Esophagus (tissue), 2 donors: ENCODE measurements at regions not wholly inside any gene's neighbourhood (a gene's known extent, or its start where the extent isn't known, plus 50 kb on each side); places are given as distances from the start of the nearest gene placed in this dataset.

Source experiments
- H3K27ac ChIP-seq, 2 donors: one replicate each; pipeline ENCODE4 v1.5.1; 2013; ENCODE audit warnings: low read depth in 2 of 2, mild to moderate bottlenecking in 2 of 2, inconsistent platforms in 1 of 2, low read length in 1 of 2, moderate library complexity in 1 of 2
- H3K27me3 ChIP-seq, 2 donors: one replicate each; pipeline ENCODE4 v1.6.1; 2013; ENCODE audit warnings: low read length in 2 of 2, control low read depth in 1 of 2, mild to moderate bottlenecking in 1 of 2; ENCODE audit not compliant: insufficient read depth in 2 of 2, control insufficient read depth in 1 of 2
- H3K36me3 ChIP-seq, 2 donors: one replicate each; pipeline ENCODE4 v1.6.1; 2013; ENCODE audit warnings: low read length in 1 of 2; ENCODE audit not compliant: control insufficient read depth in 2 of 2, insufficient read depth in 2 of 2
- H3K4me1 ChIP-seq, 2 donors: one replicate each; pipeline ENCODE4 v1.6.1; 2013; ENCODE audit warnings: low read length in 1 of 2; ENCODE audit not compliant: control insufficient read depth in 2 of 2, insufficient read depth in 2 of 2
- H3K4me3 ChIP-seq, 2 donors: one replicate each; pipeline ENCODE4 v1.5.1; 2013; ENCODE audit warnings: low read length in 2 of 2, mild to moderate bottlenecking in 2 of 2, low read depth in 1 of 2, moderate library complexity in 1 of 2
- H3K9me3 ChIP-seq, 2 donors: one replicate each; pipeline ENCODE4 v1.6.1; 2013; ENCODE audit warnings: mild to moderate bottlenecking in 2 of 2, low read depth in 1 of 2, low read length in 1 of 2, moderate library complexity in 1 of 2; ENCODE audit not compliant: control insufficient read depth in 2 of 2, insufficient read depth in 1 of 2
- WGBS, 2 donors: extraction: QIAGEN DNeasy Blood & Tissue Kit; methylation state at CpG; one replicate each; pipeline ENCODE4 v1.1.7; 2013; 5-methylcytosine and 5-hydroxymethylcytosine counted together
- donor health status: healthy with polysubstance abuse.
- donor health status: Bipolar disorder and iron deficiency.

GRCh38 chrX:39174772-39175417, 373.6 kb downstream of the MID1IP1 start:
- peaks cover 0 to 4% of the 10 kb centered on the region in 2 donors for H3K4me1 ChIP-seq
- H3K27me3 ChIP-seq = peaks cover 0 to 6% of the 10 kb centered on the region in 2 donors
- no peaks in the 10 kb centered on the region for H3K9me3 ChIP-seq
- WGBS, 2 donors = 6 to 31% methylated on average over 13 of the region's 13 CpGs
- peak overlapping the region; percentile 54 to 66 for H3K27ac ChIP-seq
- no peaks in the 10 kb centered on the region for H3K36me3 ChIP-seq
- no peak overlapping the region for H3K4me3 ChIP-seq

- WGBS, 2 donors = 58 to 66% methylated on average over 6 of the region's 6 CpGs
- Histone ChIP-seq H3K4me3 (no peak overlapping the region), H3K4me1 (peaks cover 0 to 4% of the 10 kb centered on the region in 2 donors), H3K9me3 (no peaks in the 10 kb centered on the region), H3K36me3 (no peaks in the 10 kb centered on the region), H3K27me3 (peaks cover 0 to 6% of the 10 kb centered on the region in 2 donors), H3K27ac (peak overlapping the region; percentile 45 to 66)
Measured at GRCh38 chrX:39175418-39176057, 374.3 kb downstream of the MID1IP1 start.

- H3K27me3 ChIP-seq = peaks cover 0 to 6% of the 10 kb centered on the region in 2 donors
- no peak overlapping the region for H3K4me3 ChIP-seq
- no peak overlapping the region for H3K27ac ChIP-seq
- peaks cover 0 to 4% of the 10 kb centered on the region in 2 donors for H3K4me1 ChIP-seq
- no peaks in the 10 kb centered on the region for H3K36me3 ChIP-seq
- 63 to 73% methylated on average over 4 of the region's 4 CpGs for WGBS, 2 donors
- no peaks in the 10 kb centered on the region for H3K9me3 ChIP-seq
Measured at GRCh38 chrX:39176105-39176504, 374.8 kb downstream of the MID1IP1 start.

- Histone ChIP-seq H3K36me3 (no peaks in the 10 kb centered on the region), H3K27me3 (peaks cover 0 to 3% of the 10 kb centered on the region in 2 donors), H3K27ac (no peak overlapping the region), H3K9me3 (no peaks in the 10 kb centered on the region), H3K4me1 (no peaks in the 10 kb centered on the region), H3K4me3 (no peak overlapping the region)
- WGBS, 2 donors = 64 to 88% methylated on average over 1 of the region's 1 CpG
Measured at GRCh38 chrX:39189431-39189830, 388.2 kb downstream of the MID1IP1 start.

- Histone ChIP-seq H3K9me3 (no peaks in the 10 kb centered on the region), H3K4me3 (no peak overlapping the region), H3K4me1 (no peaks in the 10 kb centered on the region), H3K36me3 (no peaks in the 10 kb centered on the region), H3K27me3 (peaks cover 0 to 3% of the 10 kb centered on the region in 2 donors), H3K27ac (no peak overlapping the region)
- WGBS, 2 donors = 37 to 39% methylated on average over 3 of the region's 3 CpGs
Measured at GRCh38 chrX:39194673-39195072, 393.4 kb downstream of the MID1IP1 start.

GRCh38 chrX:39195156-39195555, 393.9 kb downstream of the MID1IP1 start:
- Histone ChIP-seq H3K4me1 (no peaks in the 10 kb centered on the region), H3K9me3 (no peaks in the 10 kb centered on the region), H3K27ac (no peak overlapping the region), H3K4me3 (no peak overlapping the region), H3K36me3 (no peaks in the 10 kb centered on the region), H3K27me3 (peaks cover 0 to 3% of the 10 kb centered on the region in 2 donors)
- WGBS, 2 donors = 11 to 37% methylated on average over 7 of the region's 7 CpGs

- Histone ChIP-seq H3K27me3 (no peaks in the 10 kb centered on the region), H3K9me3 (no peaks in the 10 kb centered on the region), H3K4me3 (no peak overlapping the region), H3K4me1 (no peaks in the 10 kb centered on the region), H3K27ac (peak overlapping the region; percentile 33 to 76), H3K36me3 (no peaks in the 10 kb centered on the region)
- 29 to 36% methylated on average over 10 of the region's 10 CpGs for WGBS, 2 donors
Measured at GRCh38 chrX:39196192-39197102, 395.2 kb downstream of the MID1IP1 start.

GRCh38 chrX:39199429-39199828, 398.2 kb downstream of the MID1IP1 start:
- no peaks in the 10 kb centered on the region for H3K9me3 ChIP-seq
- H3K27ac ChIP-seq = no peak overlapping the region
- H3K4me1 ChIP-seq = no peaks in the 10 kb centered on the region
- no peaks in the 10 kb centered on the region for H3K36me3 ChIP-seq
- H3K27me3 ChIP-seq = no peaks in the 10 kb centered on the region
- no peak overlapping the region for H3K4me3 ChIP-seq

GRCh38 chrX:39201305-39201990, 400.2 kb downstream of the MID1IP1 start:
- WGBS, 2 donors = 74 to 75% methylated on average over 6 of the region's 6 CpGs

More at GRCh38 chrX:39201305-39201990, 400.2 kb downstream of the MID1IP1 start:
- H3K27ac ChIP-seq = no peak overlapping the region
- peaks cover 0 to 1% of the 10 kb centered on the region in 2 donors for H3K27me3 ChIP-seq
- H3K36me3 ChIP-seq = no peaks in the 10 kb centered on the region
- no peaks in the 10 kb centered on the region for H3K9me3 ChIP-seq
- H3K4me1 ChIP-seq = no peaks in the 10 kb centered on the region
- H3K4me3 ChIP-seq = no peak overlapping the region
